IMR-90 (cell line): ENCODE measurements at regions not wholly inside any gene's neighbourhood (a gene's known extent, or its start where the extent isn't known, plus 50 kb on each side); places are given as distances from the start of the nearest gene placed in this dataset.
A peak's percentile ranks its signal among the peaks of the same experiment; 100 is the strongest.

ENCODE experiments used
- ATAC-seq: fragments of 200-7000 bp; cut with Tn5 transposase; 2 replicates; pipeline ENCODE4 v1.9.1; 2020; ENCODE audit warnings: low read depth, mild to moderate bottlenecking, moderate library complexity
- BruUV-seq: library from RNA; stranded (reverse); fragments of 400-500 nt; replicated peaks from 2 replicates; lab custom pipeline; 2021; lab: Mats Ljungman, UMichigan
- CTCF ChIA-PET: fragments of 300-600 bp; formaldehyde crosslinking; extraction: SDS; loops from one replicate; lab custom pipeline; 2021; ENCODE audit warnings: antibody characterized with exemption; lab: Yijun Ruan, JAX
- POLR2A ChIA-PET: fragments of 300-600 bp; sonication (Branson Sonifier 250); formaldehyde crosslinking; loops from one replicate; lab custom pipeline; 2022; ENCODE audit warnings: antibody characterized with exemption; ENCODE audit not compliant: unreplicated experiment; lab: Charles Lee
- DNase-seq: peaks from one replicate; pipeline ENCODE4 v3.0.0; 2013
- H2AFZ ChIP-seq: replicated peaks from 2 replicates; pipeline ENCODE3; 2013; ENCODE audit warnings: low read length, mild to moderate bottlenecking; ENCODE audit not compliant: poor library complexity
- H2AK5ac ChIP-seq: 2 replicates; pipeline ENCODE4 v1.6.1; 2013; ENCODE audit warnings: low read depth, low read length, inconsistent platforms
- H2AK9ac ChIP-seq: replicated peaks from 2 replicates; pipeline ENCODE3; 2013; ENCODE audit warnings: mild to moderate bottlenecking, low read depth, low read length, moderate library complexity; ENCODE audit not compliant: poor library complexity
- H2BK120ac ChIP-seq: 2 replicates; pipeline ENCODE4 v1.6.1; 2013; ENCODE audit warnings: low read depth, low read length, inconsistent platforms
- H2BK15ac ChIP-seq: 3 replicates; pipeline ENCODE4 v1.6.1; 2013; ENCODE audit warnings: low read depth, low read length, inconsistent platforms
- H2BK20ac ChIP-seq: 2 replicates; pipeline ENCODE4 v1.6.1; 2013; ENCODE audit warnings: low read depth, mild to moderate bottlenecking, inconsistent platforms, low read length, moderate library complexity
- H2BK5ac ChIP-seq: 2 replicates; pipeline ENCODE4 v1.6.1; 2013; ENCODE audit warnings: mild to moderate bottlenecking, low read depth, low read length, inconsistent platforms; ENCODE audit not compliant: poor library complexity, severe bottlenecking
- H3K14ac ChIP-seq: replicated peaks from 2 replicates; pipeline ENCODE4 v1.6.1; 2013; ENCODE audit warnings: low read depth, low read length, inconsistent platforms
- H3K18ac ChIP-seq: 2 replicates; pipeline ENCODE4 v1.6.1; 2013; ENCODE audit warnings: low read depth, low read length, control low read depth
- H3K23ac ChIP-seq: 2 replicates; pipeline ENCODE4 v1.6.1; 2013; ENCODE audit warnings: low read depth, low read length, inconsistent platforms
- H3K27ac ChIP-seq: 2 replicates; pipeline ENCODE4 v1.5.1; 2013; ENCODE audit warnings: mild to moderate bottlenecking, control low read depth, low read length; ENCODE audit not compliant: insufficient read depth
- H3K27me3 ChIP-seq: 2 replicates; pipeline ENCODE4 v1.6.1; 2013; ENCODE audit warnings: low read length; ENCODE audit not compliant: control insufficient read depth, insufficient read depth
- H3K36me3 ChIP-seq: 2 replicates; pipeline ENCODE4 v1.6.1; 2013; ENCODE audit warnings: low read length, mixed read lengths; ENCODE audit not compliant: control insufficient read depth, insufficient read depth
- H3K4ac ChIP-seq: 2 replicates; pipeline ENCODE4 v1.6.1; 2013; ENCODE audit warnings: low read depth, low read length, inconsistent platforms
- H3K4me1 ChIP-seq: 2 replicates; pipeline ENCODE4 v1.6.1; 2013; ENCODE audit warnings: low read length, mixed read lengths; ENCODE audit not compliant: control insufficient read depth, insufficient read depth
- H3K4me2 ChIP-seq: 2 replicates; pipeline ENCODE4 v1.6.1; 2013; ENCODE audit warnings: low read depth, mild to moderate bottlenecking, control low read depth, low read length, moderate library complexity
- H3K4me3 ChIP-seq: 2 replicates; pipeline ENCODE4 v1.5.1; 2013; ENCODE audit warnings: low read depth, mild to moderate bottlenecking, control low read depth, low read length, moderate library complexity; ENCODE audit not compliant: insufficient read depth
- H3K56ac ChIP-seq: 2 replicates; pipeline ENCODE4 v1.6.1; 2013; ENCODE audit warnings: low read length, inconsistent platforms; ENCODE audit not compliant: insufficient read depth; ENCODE audit errors: extremely low read depth
- H3K79me1 ChIP-seq, 2 experiments: 2 replicates each; pipeline ENCODE4 v1.6.1; 2013; ENCODE audit warnings: low read length in 2 of 2, inconsistent platforms in 1 of 2, low read depth in 1 of 2
- H3K9ac ChIP-seq: 2 replicates; pipeline ENCODE4 v1.6.1; 2013; ENCODE audit warnings: low read depth, low read length, control low read depth
- H3K9me1 ChIP-seq: 2 replicates; pipeline ENCODE4 v1.6.1; 2013; ENCODE audit warnings: low read length, inconsistent platforms; ENCODE audit not compliant: insufficient read depth
- H3K9me3 ChIP-seq: 2 replicates; pipeline ENCODE4 v1.6.1; 2013; ENCODE audit warnings: low read length; ENCODE audit not compliant: control insufficient read depth, insufficient read depth
- H4K20me1 ChIP-seq: 2 replicates; pipeline ENCODE4 v1.6.1; 2013; ENCODE audit warnings: low read length, inconsistent platforms; ENCODE audit not compliant: insufficient read depth
- H4K5ac ChIP-seq: 2 replicates; pipeline ENCODE4 v1.6.1; 2013; ENCODE audit warnings: mild to moderate bottlenecking, low read depth, low read length, control low read depth
- H4K8ac ChIP-seq, 2 experiments: 2 replicates each; pipeline ENCODE4 v1.6.1; 2013; ENCODE audit warnings: low read depth in 2 of 2, low read length in 2 of 2, control low read depth in 1 of 2, inconsistent platforms in 1 of 2
- H4K91ac ChIP-seq: 2 replicates; pipeline ENCODE4 v1.6.1; 2013; ENCODE audit warnings: low read depth, low read length, inconsistent platforms; ENCODE audit not compliant: insufficient read depth
- BHLHE40 ChIP-seq: fragments of 150-350 bp; IDR thresholded peaks from 2 replicates; pipeline ENCODE4 v1.6.1; 2016; ENCODE audit warnings: mild to moderate bottlenecking, low read depth, low read length
- CEBPB ChIP-seq: IDR thresholded peaks from 2 replicates; pipeline ENCODE4 v1.6.1; 2012; ENCODE audit warnings: low read depth, low read length, improper control_type of control experiment
- FOS ChIP-seq: fragments of 150-350 bp; IDR thresholded peaks from 2 replicates; pipeline ENCODE4 v1.6.1; 2016; ENCODE audit warnings: low read depth, low read length
- MAFK ChIP-seq: IDR thresholded peaks from 2 replicates; pipeline ENCODE4 v1.6.1; 2012; ENCODE audit warnings: low read depth, low read length, improper control_type of control experiment
- MAZ ChIP-seq: IDR thresholded peaks from 2 replicates; pipeline ENCODE4 v1.6.1; 2012; ENCODE audit warnings: low read depth, mild to moderate bottlenecking, low read length, improper control_type of control experiment, moderate library complexity, borderline replicate concordance
- MXI1 ChIP-seq: IDR thresholded peaks from 2 replicates; pipeline ENCODE4 v1.6.1; 2012; ENCODE audit warnings: low read depth, mild to moderate bottlenecking, low read length, moderate library complexity, borderline replicate concordance
- NFE2L2 ChIP-seq: fragments of 150-350 bp; IDR thresholded peaks from 2 replicates; pipeline ENCODE4 v1.6.1; 2016; ENCODE audit warnings: low read depth, mild to moderate bottlenecking, low read length
- POLR2A ChIP-seq: IDR thresholded peaks from 2 replicates; pipeline ENCODE4 v1.6.1; 2012; ENCODE audit warnings: mild to moderate bottlenecking, low read depth, low read length
- RAD21 ChIP-seq: IDR thresholded peaks from 2 replicates; pipeline ENCODE4 v1.6.1; 2012; ENCODE audit warnings: low read length, improper control_type of control experiment
- RCOR1 ChIP-seq: IDR thresholded peaks from 2 replicates; pipeline ENCODE4 v1.6.1; 2012; ENCODE audit warnings: mild to moderate bottlenecking, low read length, improper control_type of control experiment; ENCODE audit not compliant: insufficient replicate concordance
- RFX5 ChIP-seq: IDR thresholded peaks from 2 replicates; pipeline ENCODE4 v1.8.0; 2012; ENCODE audit warnings: low read depth, mild to moderate bottlenecking, low read length, moderate library complexity
- SMC3 ChIP-seq: fragments of 150-350 bp; IDR thresholded peaks from 2 replicates; pipeline ENCODE4 v1.6.1; 2016; ENCODE audit warnings: low read depth, mild to moderate bottlenecking, antibody characterized with exemption, low read length, moderate library complexity
- USF2 ChIP-seq: fragments of 150-350 bp; IDR thresholded peaks from 2 replicates; pipeline ENCODE4 v1.6.1; 2017; ENCODE audit warnings: mild to moderate bottlenecking, antibody characterized with exemption, low read length, low read depth
- WGBS, 2 experiments: methylation state at CpG; one replicate each; pipeline versions ENCODE4 v1.1.5 to v1.1.7; 2013; ENCODE audit warnings: missing lambda C conversion rate in 2 of 2; ENCODE audit not compliant: insufficient read length in 1 of 2; ENCODE audit errors: extremely low coverage in 2 of 2; 5-methylcytosine and 5-hydroxymethylcytosine counted together
- dilution Hi-C: fragments of 300-500 bp; cut with HindIII; formaldehyde crosslinking; loops from one replicate; pipeline ENCODE4 v1.14.3; 2018; ENCODE audit warnings: low sequenced_read_pairs; ENCODE audit not compliant: unreplicated experiment
- in situ Hi-C: fragments of 300-500 bp; cut with MboI; formaldehyde crosslinking; loops from 3 replicates; pipeline ENCODE4 v1.14.3; 2019; ENCODE audit warnings: low sequenced_read_pairs, inconsistent platforms, mixed read lengths
- intact Hi-C: fragments of 100-400 bp; cut with micrococcal nuclease; formaldehyde crosslinking; loops from 2 replicates; pipeline ENCODE4 v1.10.0; 2022
- TF ChIP-seq, protein P1 (sequence below): fragments of 150-350 bp; IDR thresholded peaks from 2 replicates; pipeline ENCODE4 v1.6.1; 2016; ENCODE audit warnings: low read depth, mild to moderate bottlenecking, low read length, moderate library complexity, borderline replicate concordance

DNA sequence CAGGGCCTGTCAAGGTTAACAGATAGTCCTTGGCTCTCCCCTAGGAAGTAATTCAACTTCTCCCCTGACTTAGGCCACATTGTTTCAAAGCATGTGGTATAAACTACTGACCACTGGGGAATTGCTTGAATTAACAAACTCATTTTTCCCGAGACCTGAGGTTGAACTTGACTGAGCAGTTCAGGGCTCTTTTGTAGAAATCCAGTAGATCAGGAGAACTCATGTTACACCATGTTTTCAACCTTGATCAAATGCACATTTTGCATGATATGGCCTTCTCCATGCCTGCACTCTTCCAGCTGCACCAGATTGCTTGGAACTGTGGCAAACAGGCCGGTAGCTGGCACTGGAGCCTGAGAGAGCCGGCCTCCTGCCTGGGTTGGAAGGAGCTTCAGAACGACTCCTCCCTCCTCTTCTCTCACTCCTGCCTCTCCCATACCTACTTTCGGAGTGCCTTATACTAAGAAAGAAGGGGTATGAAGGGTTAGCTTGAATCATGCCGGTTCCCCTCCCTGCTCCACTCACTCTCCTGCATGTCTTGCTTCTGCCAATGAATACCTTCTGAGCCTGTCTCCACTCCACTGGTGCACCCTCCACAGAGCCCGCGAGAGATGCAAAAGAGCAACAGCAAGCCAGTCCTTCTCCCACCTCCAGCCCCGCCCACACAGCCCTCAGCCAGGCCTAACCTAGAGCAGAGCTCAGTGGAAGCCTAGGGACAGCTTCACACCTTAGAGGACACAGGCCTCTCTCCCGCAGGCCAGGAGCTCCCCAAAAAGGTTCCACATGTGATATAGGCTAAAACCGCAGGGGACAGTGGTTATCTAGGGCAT, 159.4 kb downstream of the MACROH2A1 start:
- no peaks in the 10 kb centered on the region for H4K20me1 ChIP-seq
- TF ChIP-seq FOS, result no peak
- TF ChIP-seq POLR2A, result no peak
- TF ChIP-seq RAD21, result no peak
- no peak for TF ChIP-seq CEBPB
- no peak for TF ChIP-seq BHLHE40
- TF ChIP-seq SMC3, result no peak
- no peak for TF ChIP-seq MXI1
- no peak for TF ChIP-seq NFE2L2
- no peak for TF ChIP-seq RCOR1
- TF ChIP-seq MAFK, result no peak
- no peak for TF ChIP-seq MAZ
- TF ChIP-seq USF2, result no peak
- TF ChIP-seq, protein P1, sequence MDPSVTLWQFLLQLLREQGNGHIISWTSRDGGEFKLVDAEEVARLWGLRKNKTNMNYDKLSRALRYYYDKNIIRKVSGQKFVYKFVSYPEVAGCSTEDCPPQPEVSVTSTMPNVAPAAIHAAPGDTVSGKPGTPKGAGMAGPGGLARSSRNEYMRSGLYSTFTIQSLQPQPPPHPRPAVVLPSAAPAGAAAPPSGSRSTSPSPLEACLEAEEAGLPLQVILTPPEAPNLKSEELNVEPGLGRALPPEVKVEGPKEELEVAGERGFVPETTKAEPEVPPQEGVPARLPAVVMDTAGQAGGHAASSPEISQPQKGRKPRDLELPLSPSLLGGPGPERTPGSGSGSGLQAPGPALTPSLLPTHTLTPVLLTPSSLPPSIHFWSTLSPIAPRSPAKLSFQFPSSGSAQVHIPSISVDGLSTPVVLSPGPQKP, result no peak
- no peak for TF ChIP-seq RFX5

More for the DNA sequence above, 159.4 kb downstream of the MACROH2A1 start:
- H3K4me1 ChIP-seq, result peaks cover 35% of the 10 kb centered on the region
- peaks cover 2% of the 10 kb centered on the region; the same call in 1 of the 2 replicates for H3K27me3 ChIP-seq
- H4K8ac ChIP-seq, result peak overlapping the region in 1 of 2 experiments; percentile 49; a peak in 1 of 4 replicates
- H2AFZ ChIP-seq, result peak overlapping the region; percentile 28
- peak overlapping the region; percentile 34; the same call in 1 of the 3 replicates for H2BK15ac ChIP-seq
- H2BK120ac ChIP-seq, result peak overlapping the region; percentile 94
- peaks cover 0 to 16% of the 10 kb centered on the region in 2 experiments; a peak in 1 of 4 replicates for H3K79me1 ChIP-seq
- H3K14ac ChIP-seq, result peak overlapping the region; percentile 94
- no peak overlapping the region for H3K4me3 ChIP-seq
- peak overlapping the region; percentile 62 for H4K91ac ChIP-seq
- H3K36me3 ChIP-seq, result no peaks in the 10 kb centered on the region
- H4K5ac ChIP-seq, result peak overlapping the region; percentile 34
- H3K4me2 ChIP-seq, result peak overlapping the region; percentile 0; the same call in 1 of the 2 replicates
- ChIA-PET POLR2A (interaction anchor here (0.6 to 0.9 kb wide), 2 partner anchors 12 to 157 kb away, joined by 3 read pairs; no protein-coding TSS in a partner anchor), CTCF (interaction anchor here (0.9 to 1.3 kb wide), 2 partner anchors 8 to 31 kb away, joined by 3 to 5 read pairs; no protein-coding TSS in a partner anchor)
- in situ Hi-C loops (no loop called here), dilution Hi-C loops (no loop called here), intact Hi-C loops (no loop called here)
- no peaks in the 10 kb centered on the region for H3K9me3 ChIP-seq
- peak overlapping the region; percentile 60 for H3K4ac ChIP-seq
- peak overlapping the region; percentile 40; the same call in 1 of the 2 replicates for H3K18ac ChIP-seq
- H3K9me1 ChIP-seq, result peaks cover 25% of the 10 kb centered on the region
- WGBS, 2 experiments, result 100% methylated on average over 2 of the region's 11 CpGs; no CpG with 5 or more reads in 1 of the 2 experiments
- peak overlapping the region; percentile 56 for H2AK9ac ChIP-seq
- H3K9ac ChIP-seq, result no peak overlapping the region
- H3K27ac ChIP-seq, result peak overlapping the region; percentile 19; the same call in 1 of the 2 replicates
- peak; percentile 85 for DNase-seq
- H3K23ac ChIP-seq, result peak overlapping the region; percentile 33; the same call in 1 of the 2 replicates
- BruUV-seq, result no TSS peak
- peak overlapping the region; percentile 53 for H2BK20ac ChIP-seq
- ATAC-seq, result peak; percentile 77
- H2AK5ac ChIP-seq, result peak overlapping the region; percentile 92
- H2BK5ac ChIP-seq, result no peak overlapping the region
- H3K56ac ChIP-seq, result no peak overlapping the region
